ENCODE measurements at regions not wholly inside any gene's neighbourhood (a gene's known extent, or its start where the extent isn't known, plus 50 kb on each side); places are given as distances from the start of the nearest gene placed in this dataset.
"Not testable (repeated sequence)": the region's sequence is repeated elsewhere in the genome, so short reads cannot be mapped to it uniquely, and the experiment has no call there.

GRCh38 chr5:164224772-164225171, 719.4 kb downstream of the MAT2B start:
- TF ChIP-seq CTCF (IDR thresholded peaks at IDR 0.05; ENCODE audit: low read depth, low read length, missing control alignments): no peak
- no peak for DNase-seq (ENCODE audit: extremely low read depth, low read depth)
- H3K4me3 ChIP-seq (replicated peaks; ENCODE audit: low read depth, low read length): no peak overlapping the region

GRCh38 chr5:164230341-164230740, 724.9 kb downstream of the MAT2B start:
- TF ChIP-seq CTCF (IDR thresholded peaks at IDR 0.05; ENCODE audit: low read depth, low read length, missing control alignments): no peak
- H3K4me3 ChIP-seq (replicated peaks; ENCODE audit: low read depth, low read length): no peak overlapping the region
- no peak for DNase-seq (ENCODE audit: extremely low read depth, low read depth)

DNA sequence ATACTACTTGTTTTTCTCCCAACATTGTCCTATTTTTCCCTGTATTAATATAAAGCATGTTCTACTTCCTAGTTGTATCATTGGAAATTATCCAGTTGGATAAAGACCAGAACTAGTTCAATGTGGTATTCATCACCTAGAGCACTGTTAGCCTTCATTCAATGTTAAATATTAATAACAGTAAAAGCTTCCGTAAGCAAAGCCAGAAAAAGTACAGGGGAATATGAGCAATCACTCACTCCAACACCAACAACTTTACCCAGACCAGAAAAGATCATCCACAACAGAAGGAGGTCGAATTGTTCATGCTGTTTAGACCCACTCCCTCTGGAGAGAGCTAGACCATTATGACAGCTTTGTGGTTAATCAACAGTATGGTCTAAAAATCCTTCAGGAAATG, 728.4 kb downstream of the MAT2B start:
- no peak for TF ChIP-seq CTCF (IDR thresholded peaks at IDR 0.05; ENCODE audit: low read depth, low read length, missing control alignments)
- no peak for DNase-seq (ENCODE audit: extremely low read depth, low read depth)
- H3K4me3 ChIP-seq (replicated peaks; ENCODE audit: low read depth, low read length): no peak overlapping the region

DNA sequence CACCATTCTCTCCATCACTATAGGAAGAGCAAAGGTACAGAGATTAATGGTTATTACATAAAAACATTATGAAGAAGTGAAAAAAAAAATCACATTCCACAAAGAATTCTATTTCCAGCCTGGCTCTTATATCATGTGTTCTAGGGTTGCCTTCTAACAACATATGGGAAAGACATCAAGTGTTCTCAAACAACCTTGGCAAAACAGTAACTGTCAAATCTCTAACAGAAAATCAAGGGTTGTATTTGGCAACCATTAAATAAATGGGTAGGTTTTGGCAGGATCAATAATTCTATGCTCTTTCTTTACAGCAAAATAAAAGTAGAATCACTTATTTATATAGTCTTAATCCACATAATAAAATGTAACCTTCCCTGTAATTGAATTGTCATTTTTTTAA, 728.9 kb downstream of the MAT2B start:
- no peak for TF ChIP-seq CTCF (IDR thresholded peaks at IDR 0.05; ENCODE audit: low read depth, low read length, missing control alignments)
- no peak overlapping the region for H3K4me3 ChIP-seq (replicated peaks; ENCODE audit: low read depth, low read length)
- DNase-seq (ENCODE audit: extremely low read depth, low read depth): no peak

DNA sequence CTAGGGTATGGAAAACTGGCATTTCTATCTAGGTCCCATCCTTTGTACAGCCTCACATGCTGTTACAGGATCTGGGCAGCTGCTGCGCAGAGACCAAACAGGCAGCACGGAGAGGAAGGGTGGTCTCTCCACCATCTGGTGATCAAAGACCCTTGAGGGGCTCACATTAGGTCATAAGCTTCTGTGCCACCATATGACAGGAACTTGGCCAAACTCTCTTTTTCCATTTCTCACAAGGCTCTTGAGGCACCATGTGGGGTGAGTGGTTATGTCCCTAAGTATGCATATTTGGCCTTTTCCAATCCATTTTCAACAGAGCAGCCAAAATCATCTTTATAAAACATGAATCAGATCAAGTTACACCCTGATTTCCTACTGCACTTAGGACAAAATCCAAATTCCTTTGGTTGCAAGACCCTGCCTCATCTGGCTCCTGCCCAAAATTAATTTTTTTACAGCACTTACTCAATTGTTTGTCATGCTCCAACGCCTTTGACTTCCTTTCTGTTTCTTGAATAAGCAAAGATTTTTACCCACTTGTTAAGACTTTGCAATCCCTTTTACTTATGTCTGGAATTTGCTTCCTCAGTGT, 730.0 kb downstream of the MAT2B start:
- no peak for TF ChIP-seq CTCF (IDR thresholded peaks at IDR 0.05; ENCODE audit: low read depth, low read length, missing control alignments)
- no peak overlapping the region for H3K4me3 ChIP-seq (replicated peaks; ENCODE audit: low read depth, low read length)
- DNase-seq (ENCODE audit: extremely low read depth, low read depth): no peak

- no peak for DNase-seq (ENCODE audit: extremely low read depth, low read depth)
- no peak for TF ChIP-seq CTCF (IDR thresholded peaks at IDR 0.05; ENCODE audit: low read depth, low read length, missing control alignments)
Observed at GRCh38 chr5:164237486-164237885, 732.1 kb downstream of the MAT2B start.

DNA sequence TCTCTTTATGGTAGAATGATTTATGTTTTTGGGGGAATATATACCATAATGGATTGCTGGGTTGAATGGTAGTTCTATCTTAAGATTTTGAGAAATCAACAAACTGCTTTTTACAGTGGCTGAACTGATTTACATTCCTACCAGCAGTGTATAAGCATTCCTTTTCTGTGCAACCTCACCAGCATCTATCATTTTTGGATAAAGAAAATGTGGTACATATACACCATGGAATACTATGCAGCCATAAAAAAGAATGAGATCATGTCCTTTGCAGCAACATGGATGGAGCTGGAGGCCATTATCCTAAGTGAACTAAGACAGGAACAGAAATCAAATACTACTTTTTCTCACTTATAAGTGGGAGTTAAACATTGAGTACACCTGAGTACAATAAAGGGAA, 746.4 kb downstream of the MAT2B start:
- H3K4me3 ChIP-seq (replicated peaks; ENCODE audit: low read depth, low read length); DNase-seq (ENCODE audit: extremely low read depth, low read depth): not testable (repeated sequence)

More at GRCh38 chr5:164237486-164237885, 732.1 kb downstream of the MAT2B start:
- no peak overlapping the region for H3K4me3 ChIP-seq (replicated peaks; ENCODE audit: low read depth, low read length)
